Karpas-422 (cell line): ENCODE measurements at regions not wholly inside any gene's neighbourhood (a gene's known extent, or its start where the extent isn't known, plus 50 kb on each side); places are given as distances from the start of the nearest gene placed in this dataset.

Experiments used
- DNase-seq: peaks from one replicate; pipeline ENCODE4 v3.0.0-alpha.2; 2015
- H2AFZ ChIP-seq: fragments of 200-600 bp; sonication (generic); 2 replicates; pipeline ENCODE4 v1.6.1; 2014; ENCODE audit warnings: antibody characterized with exemption, low read length, mixed read lengths
- H3K27ac ChIP-seq: fragments of 200-600 bp; sonication (generic); 2 replicates; pipeline ENCODE4 v1.5.1; 2014; ENCODE audit warnings: mild to moderate bottlenecking, low read length, moderate library complexity
- H3K27me3 ChIP-seq: fragments of 200-600 bp; sonication (generic); 2 replicates; pipeline ENCODE4 v1.6.1; 2014; ENCODE audit warnings: low read length, mixed read lengths
- H3K36me3 ChIP-seq: fragments of 200-600 bp; sonication (generic); 2 replicates; pipeline ENCODE4 v1.6.1; 2014; ENCODE audit warnings: low read length, mixed read lengths; ENCODE audit not compliant: insufficient read depth
- H3K4me1 ChIP-seq: fragments of 200-600 bp; sonication (generic); 2 replicates; pipeline ENCODE4 v1.6.1; 2014; ENCODE audit warnings: mild to moderate bottlenecking, low read length, mixed read lengths
- H3K4me2 ChIP-seq: fragments of 200-600 bp; sonication (generic); 2 replicates; pipeline ENCODE4 v1.6.1; 2014; ENCODE audit warnings: low read length, low read depth, mild to moderate bottlenecking; ENCODE audit not compliant: poor library complexity, severe bottlenecking
- H3K4me3 ChIP-seq: fragments of 200-600 bp; sonication (generic); 2 replicates; pipeline ENCODE4 v1.5.1; 2014; ENCODE audit warnings: mild to moderate bottlenecking, antibody characterized with exemption, low read length, mixed read lengths
- H3K79me2 ChIP-seq: fragments of 200-600 bp; sonication (generic); 2 replicates; pipeline ENCODE4 v1.6.1; 2014; ENCODE audit warnings: mild to moderate bottlenecking, low read length, mixed read lengths
- H3K9ac ChIP-seq: fragments of 200-600 bp; sonication (generic); 2 replicates; pipeline ENCODE4 v1.6.0; 2014; ENCODE audit warnings: low read length
- H3K9me2 ChIP-seq: fragments of 200-600 bp; sonication (generic), shearing (Covaris generic); replicated peaks from 2 replicates; pipeline ENCODE4 v1.6.0; 2014; ENCODE audit warnings: mild to moderate bottlenecking, low read length, moderate library complexity; ENCODE audit not compliant: insufficient read depth
- H3K9me3 ChIP-seq: fragments of 300-700, 200-600 bp; sonication (generic); 2 replicates; pipeline ENCODE4 v1.6.1; 2014; ENCODE audit warnings: low read length, mixed read lengths
- H4K20me1 ChIP-seq: fragments of 200-600 bp; sonication (generic); 2 replicates; pipeline ENCODE4 v1.6.1; 2014; ENCODE audit warnings: mild to moderate bottlenecking, antibody characterized with exemption, low read length, low read depth; ENCODE audit not compliant: insufficient read depth

- Histone ChIP-seq H3K36me3 (no peaks in the 10 kb centered on the region), H2AFZ (no peak overlapping the region), H3K27ac (no peak overlapping the region), H3K4me1 (no peaks in the 10 kb centered on the region), H4K20me1 (no peaks in the 10 kb centered on the region), H3K4me3 (no peak overlapping the region), H3K9me2 (no peaks in the 10 kb centered on the region), H3K9me3 (no peaks in the 10 kb centered on the region), H3K4me2 (no peak overlapping the region), H3K79me2 (no peaks in the 10 kb centered on the region), H3K9ac (no peak overlapping the region), H3K27me3 (no peaks in the 10 kb centered on the region)
- no peak for DNase-seq
Observed at GRCh38 chr12:30357766-30358490, 337.7 kb downstream of the IPO8 start.

GRCh38 chr12:30345744-30346471 lies 349.8 kb downstream of the IPO8 start:
- Histone ChIP-seq H3K27me3 (no peaks in the 10 kb centered on the region; the same call in 1 of the 2 replicates), H3K27ac (no peak overlapping the region), H3K79me2 (no peaks in the 10 kb centered on the region), H3K4me3 (no peak overlapping the region), H3K4me2 (no peak overlapping the region), H3K36me3 (no peaks in the 10 kb centered on the region), H3K4me1 (no peaks in the 10 kb centered on the region), H4K20me1 (no peaks in the 10 kb centered on the region), H3K9me3 (peaks cover 9% of the 10 kb centered on the region), H2AFZ (no peak overlapping the region), H3K9me2 (no peaks in the 10 kb centered on the region), H3K9ac (no peak overlapping the region)
- no peak for DNase-seq

GRCh38 chr12:30330565-30330964 lies 365.1 kb downstream of the IPO8 start:
- Histone ChIP-seq H3K4me2 (no peak overlapping the region), H3K27me3 (no peaks in the 10 kb centered on the region; the same call in 1 of the 2 replicates), H3K79me2 (no peaks in the 10 kb centered on the region), H3K9me2 (no peaks in the 10 kb centered on the region), H3K27ac (no peak overlapping the region), H4K20me1 (no peaks in the 10 kb centered on the region), H3K36me3 (no peaks in the 10 kb centered on the region), H3K9me3 (no peaks in the 10 kb centered on the region), H2AFZ (no peak overlapping the region), H3K9ac (no peak overlapping the region), H3K4me3 (no peak overlapping the region), H3K4me1 (no peaks in the 10 kb centered on the region)
- no peak for DNase-seq

GRCh38 chr12:30329281-30329680 lies 366.4 kb downstream of the IPO8 start:
- Histone ChIP-seq H2AFZ (no peak overlapping the region), H3K9ac (no peak overlapping the region), H3K4me3 (no peak overlapping the region), H3K36me3 (no peaks in the 10 kb centered on the region), H3K9me3 (no peaks in the 10 kb centered on the region), H3K4me1 (no peaks in the 10 kb centered on the region), H3K27me3 (no peaks in the 10 kb centered on the region; the same call in 1 of the 2 replicates), H4K20me1 (no peaks in the 10 kb centered on the region), H3K9me2 (no peaks in the 10 kb centered on the region), H3K4me2 (no peak overlapping the region), H3K27ac (no peak overlapping the region), H3K79me2 (no peaks in the 10 kb centered on the region)
- no peak for DNase-seq

GRCh38 chr12:30323008-30323407 lies 372.7 kb downstream of the IPO8 start:
- Histone ChIP-seq H2AFZ (no peak overlapping the region), H3K9me3 (no peaks in the 10 kb centered on the region), H3K9ac (no peak overlapping the region), H3K27ac (no peak overlapping the region), H3K4me1 (no peaks in the 10 kb centered on the region), H4K20me1 (no peaks in the 10 kb centered on the region), H3K79me2 (no peaks in the 10 kb centered on the region), H3K4me3 (no peak overlapping the region), H3K9me2 (no peaks in the 10 kb centered on the region), H3K4me2 (no peak overlapping the region), H3K36me3 (no peaks in the 10 kb centered on the region), H3K27me3 (peaks cover 3% of the 10 kb centered on the region; the same call in 1 of the 2 replicates)
- DNase-seq = no peak

GRCh38 chr12:30320561-30320960 lies 375.1 kb downstream of the IPO8 start:
- H3K9ac ChIP-seq = no peak overlapping the region
- peaks cover 3% of the 10 kb centered on the region; the same call in 1 of the 2 replicates for H3K27me3 ChIP-seq
- no peaks in the 10 kb centered on the region for H3K79me2 ChIP-seq
- no peaks in the 10 kb centered on the region for H3K9me2 ChIP-seq
- no peak for DNase-seq
- H2AFZ ChIP-seq = no peak overlapping the region
- H3K4me1 ChIP-seq = no peaks in the 10 kb centered on the region
- H3K27ac ChIP-seq = no peak overlapping the region
- H3K36me3 ChIP-seq = no peaks in the 10 kb centered on the region
- H3K4me3 ChIP-seq = no peak overlapping the region
- H3K9me3 ChIP-seq = no peaks in the 10 kb centered on the region
- no peak overlapping the region for H3K4me2 ChIP-seq
- H4K20me1 ChIP-seq = no peaks in the 10 kb centered on the region

GRCh38 chr12:30314506-30315100 lies 381.1 kb downstream of the IPO8 start:
- no peaks in the 10 kb centered on the region for H3K79me2 ChIP-seq
- no peaks in the 10 kb centered on the region; the same call in 1 of the 2 replicates for H3K27me3 ChIP-seq
- H3K4me2 ChIP-seq = no peak overlapping the region
- H3K9me2 ChIP-seq = no peaks in the 10 kb centered on the region
- no peaks in the 10 kb centered on the region for H3K4me1 ChIP-seq
- no peak for DNase-seq
- H3K36me3 ChIP-seq = no peaks in the 10 kb centered on the region
- no peak overlapping the region for H3K27ac ChIP-seq
- no peaks in the 10 kb centered on the region for H4K20me1 ChIP-seq
- H3K4me3 ChIP-seq = no peak overlapping the region
- no peaks in the 10 kb centered on the region for H3K9me3 ChIP-seq
- H3K9ac ChIP-seq = no peak overlapping the region
- H2AFZ ChIP-seq = no peak overlapping the region

- no peaks in the 10 kb centered on the region for H3K79me2 ChIP-seq
- no peak for DNase-seq
- H3K9ac ChIP-seq = no peak overlapping the region
- no peaks in the 10 kb centered on the region for H4K20me1 ChIP-seq
- no peaks in the 10 kb centered on the region for H3K9me3 ChIP-seq
- H3K27ac ChIP-seq = no peak overlapping the region
- H3K4me2 ChIP-seq = no peak overlapping the region
- H2AFZ ChIP-seq = no peak overlapping the region
- no peaks in the 10 kb centered on the region for H3K4me1 ChIP-seq
- no peaks in the 10 kb centered on the region for H3K9me2 ChIP-seq
- no peaks in the 10 kb centered on the region for H3K36me3 ChIP-seq
- H3K4me3 ChIP-seq = no peak overlapping the region
- no peaks in the 10 kb centered on the region for H3K27me3 ChIP-seq
Observed at GRCh38 chr12:30308010-30308717, 387.5 kb downstream of the IPO8 start.
